A549 (cell line): ENCODE measurements at regions not wholly inside any gene's neighbourhood (a gene's known extent, or its start where the extent isn't known, plus 50 kb on each side); places are given as distances from the start of the nearest gene placed in this dataset.

Experiments
- CBX2 ChIP-seq: fragments of 200-600 bp; sonication (generic); IDR thresholded peaks from 2 replicates; pipeline ENCODE4 v1.6.1; 2016; ENCODE audit warnings: low read depth, mild to moderate bottlenecking, borderline replicate concordance
- MAFK ChIP-seq: fragments of 450-650 bp; IDR thresholded peaks from 2 replicates; pipeline ENCODE4 v1.6.1; 2014; ENCODE audit not compliant: partially characterized antibody
- MAZ ChIP-seq: fragments of 150-350 bp; IDR thresholded peaks from 2 replicates; pipeline ENCODE4 v1.6.1; 2014; ENCODE audit warnings: antibody characterized with exemption, low read depth, low read length, borderline replicate concordance
- PBX3 ChIP-seq: IDR thresholded peaks from 2 replicates; pipeline ENCODE4 v1.6.1; 2012
- POLR2AphosphoS2 ChIP-seq: conservative IDR thresholded peaks from 2 replicates; pipeline ENCODE4 v1.6.1; 2012; ENCODE audit warnings: low read length, improper control_type of control experiment, inconsistent platforms
- TF ChIP-seq, protein P1 (sequence below): fragments of >200 bp; sonication (Bioruptor Twin); formaldehyde crosslinking; IDR thresholded peaks from 3 replicates; pipeline ENCODE4 v1.5.1; 2016
- TF ChIP-seq, protein P2 (sequence below): fragments of 250-450 bp; sonication (Bioruptor Pico); IDR thresholded peaks from 2 replicates; pipeline ENCODE4 v1.5.0; 2020; ENCODE audit warnings: low read depth, mild to moderate bottlenecking, moderate library complexity

DNA sequence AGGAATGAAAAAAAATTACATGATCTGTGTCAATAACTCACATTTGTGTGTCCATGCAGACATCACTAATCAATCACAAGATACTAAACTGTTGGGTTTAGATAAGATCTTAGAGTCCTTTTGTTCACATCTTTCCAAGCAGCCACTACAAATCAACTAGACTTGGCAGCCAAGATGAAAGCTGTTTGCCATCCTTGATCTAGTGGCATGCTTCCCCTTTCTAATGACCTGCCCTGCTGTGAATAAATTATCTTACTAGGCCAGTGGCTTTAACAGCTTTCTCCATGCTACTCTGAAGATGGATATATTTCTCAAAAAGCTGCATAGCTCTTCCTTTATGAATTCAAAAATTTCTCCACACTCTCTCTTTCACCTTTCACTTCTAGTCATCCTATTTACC, 1338.0 kb upstream of the ACVR2A start:
- TF ChIP-seq CBX2 (no peak), POLR2AphosphoS2 (no peak), MAZ (no peak), MAFK (no peak), PBX3 (no peak)
- TF ChIP-seq, protein P1, sequence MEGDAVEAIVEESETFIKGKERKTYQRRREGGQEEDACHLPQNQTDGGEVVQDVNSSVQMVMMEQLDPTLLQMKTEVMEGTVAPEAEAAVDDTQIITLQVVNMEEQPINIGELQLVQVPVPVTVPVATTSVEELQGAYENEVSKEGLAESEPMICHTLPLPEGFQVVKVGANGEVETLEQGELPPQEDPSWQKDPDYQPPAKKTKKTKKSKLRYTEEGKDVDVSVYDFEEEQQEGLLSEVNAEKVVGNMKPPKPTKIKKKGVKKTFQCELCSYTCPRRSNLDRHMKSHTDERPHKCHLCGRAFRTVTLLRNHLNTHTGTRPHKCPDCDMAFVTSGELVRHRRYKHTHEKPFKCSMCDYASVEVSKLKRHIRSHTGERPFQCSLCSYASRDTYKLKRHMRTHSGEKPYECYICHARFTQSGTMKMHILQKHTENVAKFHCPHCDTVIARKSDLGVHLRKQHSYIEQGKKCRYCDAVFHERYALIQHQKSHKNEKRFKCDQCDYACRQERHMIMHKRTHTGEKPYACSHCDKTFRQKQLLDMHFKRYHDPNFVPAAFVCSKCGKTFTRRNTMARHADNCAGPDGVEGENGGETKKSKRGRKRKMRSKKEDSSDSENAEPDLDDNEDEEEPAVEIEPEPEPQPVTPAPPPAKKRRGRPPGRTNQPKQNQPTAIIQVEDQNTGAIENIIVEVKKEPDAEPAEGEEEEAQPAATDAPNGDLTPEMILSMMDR: no peak
- TF ChIP-seq, protein P2, sequence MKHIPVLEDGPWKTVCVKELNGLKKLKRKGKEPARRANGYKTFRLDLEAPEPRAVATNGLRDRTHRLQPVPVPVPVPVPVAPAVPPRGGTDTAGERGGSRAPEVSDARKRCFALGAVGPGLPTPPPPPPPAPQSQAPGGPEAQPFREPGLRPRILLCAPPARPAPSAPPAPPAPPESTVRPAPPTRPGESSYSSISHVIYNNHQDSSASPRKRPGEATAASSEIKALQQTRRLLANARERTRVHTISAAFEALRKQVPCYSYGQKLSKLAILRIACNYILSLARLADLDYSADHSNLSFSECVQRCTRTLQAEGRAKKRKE (CRISPR knock-in tag): no peak
